GM10266 (cell line): ENCODE measurements at regions not wholly inside any gene's neighbourhood (a gene's known extent, or its start where the extent isn't known, plus 50 kb on each side); places are given as distances from the start of the nearest gene placed in this dataset.

Experiments
- DNase-seq: peaks from one replicate; pipeline ENCODE4 v3.0.0; 2012; ENCODE audit errors: extremely low spot score
- TF ChIP-seq, protein P1 (sequence below): IDR thresholded peaks from 2 replicates; pipeline ENCODE4 v1.5.1; 2012; ENCODE audit warnings: mild to moderate bottlenecking, low read depth; ENCODE audit not compliant: control insufficient read depth, insufficient read depth; ENCODE audit errors: missing control alignments

DNA sequence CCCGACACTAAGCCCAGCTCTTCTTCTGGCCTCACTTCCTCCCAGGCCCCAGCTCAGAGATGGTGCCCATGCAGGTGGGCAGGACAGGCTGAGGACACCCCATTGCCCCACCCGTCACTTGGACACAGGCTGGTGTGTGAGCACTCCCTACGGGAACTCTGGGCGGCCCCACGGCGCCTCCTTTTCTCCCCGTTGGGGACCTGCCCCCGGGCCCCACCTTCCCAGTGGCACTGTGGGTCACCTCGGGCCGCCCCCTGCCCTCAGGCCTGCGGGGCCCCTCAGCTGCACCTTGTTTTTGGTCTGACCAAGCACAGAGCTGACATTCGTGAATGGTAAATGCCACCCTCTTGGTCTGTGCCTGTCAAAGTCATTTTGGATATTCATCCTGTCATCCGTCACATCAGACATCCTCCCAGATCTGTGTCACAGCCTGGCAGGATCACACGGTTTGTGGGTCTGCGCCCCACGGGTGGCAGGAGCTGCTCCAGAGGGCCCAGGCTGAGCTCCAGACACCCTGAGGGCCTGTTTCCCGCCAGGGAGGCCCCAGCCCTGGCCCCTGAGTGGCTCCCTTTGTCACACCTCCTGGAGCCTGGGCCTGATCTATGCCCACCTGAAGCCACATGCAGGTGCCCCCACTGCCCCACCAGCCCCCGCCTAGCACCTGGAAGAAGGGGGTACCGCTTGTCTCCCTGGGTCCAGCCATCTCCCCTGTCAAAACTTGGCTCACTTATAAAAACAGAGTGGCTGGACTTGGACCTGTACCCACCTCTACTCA, 1188.5 kb downstream of the BRD1 start:
- DNase-seq: no peak
- TF ChIP-seq, protein P1, sequence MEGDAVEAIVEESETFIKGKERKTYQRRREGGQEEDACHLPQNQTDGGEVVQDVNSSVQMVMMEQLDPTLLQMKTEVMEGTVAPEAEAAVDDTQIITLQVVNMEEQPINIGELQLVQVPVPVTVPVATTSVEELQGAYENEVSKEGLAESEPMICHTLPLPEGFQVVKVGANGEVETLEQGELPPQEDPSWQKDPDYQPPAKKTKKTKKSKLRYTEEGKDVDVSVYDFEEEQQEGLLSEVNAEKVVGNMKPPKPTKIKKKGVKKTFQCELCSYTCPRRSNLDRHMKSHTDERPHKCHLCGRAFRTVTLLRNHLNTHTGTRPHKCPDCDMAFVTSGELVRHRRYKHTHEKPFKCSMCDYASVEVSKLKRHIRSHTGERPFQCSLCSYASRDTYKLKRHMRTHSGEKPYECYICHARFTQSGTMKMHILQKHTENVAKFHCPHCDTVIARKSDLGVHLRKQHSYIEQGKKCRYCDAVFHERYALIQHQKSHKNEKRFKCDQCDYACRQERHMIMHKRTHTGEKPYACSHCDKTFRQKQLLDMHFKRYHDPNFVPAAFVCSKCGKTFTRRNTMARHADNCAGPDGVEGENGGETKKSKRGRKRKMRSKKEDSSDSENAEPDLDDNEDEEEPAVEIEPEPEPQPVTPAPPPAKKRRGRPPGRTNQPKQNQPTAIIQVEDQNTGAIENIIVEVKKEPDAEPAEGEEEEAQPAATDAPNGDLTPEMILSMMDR: no peak

DNA sequence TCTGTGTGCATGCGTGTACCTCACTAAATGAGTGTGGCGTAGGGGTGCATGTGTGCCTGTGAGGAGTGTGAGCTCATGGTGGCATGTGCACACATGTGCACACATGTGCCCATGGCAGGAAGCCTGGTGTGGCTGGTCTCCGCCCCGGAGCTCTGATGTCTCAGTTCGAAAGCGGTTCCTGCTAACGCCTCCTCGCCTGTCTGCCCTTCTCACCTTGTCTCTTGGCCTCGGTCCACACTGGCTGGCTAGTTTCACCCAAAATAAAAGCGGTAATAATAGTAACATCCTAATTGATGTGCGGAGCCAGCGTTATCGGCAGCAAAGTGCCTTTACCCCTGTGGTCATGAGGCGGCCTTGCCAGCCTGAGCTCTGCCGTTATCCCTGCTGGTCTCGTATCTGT, 1190.4 kb downstream of the BRD1 start:
- TF ChIP-seq, protein P1: no peak

GRCh38 chr22:48636746-48637145, 1190.9 kb downstream of the BRD1 start:
- TF ChIP-seq, protein P1: no peak
- DNase-seq: no peak

More for the DNA sequence above, 1190.4 kb downstream of the BRD1 start:
- DNase-seq: no peak

GRCh38 chr22:48635816-48636215, 1191.9 kb downstream of the BRD1 start:
- TF ChIP-seq, protein P1: no peak
- DNase-seq: no peak

GRCh38 chr22:48635031-48635430, 1192.6 kb downstream of the BRD1 start:
- DNase-seq: no peak
- TF ChIP-seq, protein P1: no peak

DNA sequence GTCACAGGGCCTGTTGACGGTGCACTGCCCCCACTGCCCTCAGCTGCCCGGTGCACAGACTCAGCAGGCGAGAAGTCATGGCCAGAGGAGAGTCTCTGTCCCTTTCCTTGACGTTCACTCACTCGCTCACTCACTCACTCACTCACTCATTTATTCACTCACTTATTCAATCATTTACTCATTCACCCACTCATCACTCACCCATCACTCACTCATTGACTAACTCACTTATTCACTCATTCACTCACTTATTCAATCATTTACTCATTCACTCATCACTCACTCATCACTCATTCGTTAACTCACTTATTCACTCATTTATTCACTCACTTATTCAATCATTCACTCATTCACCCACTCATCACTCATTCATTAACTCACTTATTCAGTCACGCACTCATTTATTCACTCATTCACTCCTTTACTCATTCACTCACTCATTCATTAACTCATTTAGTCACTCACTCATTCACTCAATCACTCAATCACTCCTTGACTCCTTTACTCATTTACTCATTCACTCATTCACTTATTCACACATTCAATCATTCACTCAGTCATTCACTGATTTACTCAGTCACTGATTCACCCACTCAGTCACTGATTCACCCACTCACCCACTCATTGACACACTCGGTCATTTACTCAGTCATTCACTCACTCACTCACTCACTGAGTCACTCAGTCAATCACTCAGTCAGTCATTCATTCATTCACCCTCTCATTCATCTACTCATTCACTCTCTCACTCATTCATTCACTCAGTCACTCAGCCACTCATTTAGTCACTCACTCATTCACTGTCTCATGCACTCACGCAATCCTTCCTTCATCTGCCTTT, 1193.5 kb downstream of the BRD1 start:
- TF ChIP-seq, protein P1: no peak
- no peak for DNase-seq
